Neural progenitor cell (in vitro differentiated cells): ENCODE measurements at regions not wholly inside any gene's neighbourhood (a gene's known extent, or its start where the extent isn't known, plus 50 kb on each side); places are given as distances from the start of the nearest gene placed in this dataset.

Experiments
- DNase-seq: peaks from one replicate; pipeline ENCODE4 v3.0.0-alpha.2; 2016; ENCODE audit warnings: low spot score
- H2AFZ ChIP-seq: fragments of 200-600 bp; sonication (generic); replicated peaks from 2 replicates; pipeline ENCODE4 v1.6.1; 2016; ENCODE audit warnings: antibody characterized with exemption
- H3F3A ChIP-seq: fragments of 200-600 bp; sonication (generic); 2 replicates; pipeline ENCODE4 v1.6.1; 2016; ENCODE audit warnings: antibody characterized with exemption, low read depth
- H3K27ac ChIP-seq: fragments of 200-600 bp; sonication (generic); 2 replicates; pipeline ENCODE4 v1.5.1; 2016; ENCODE audit warnings: mild to moderate bottlenecking
- H3K27me3 ChIP-seq: fragments of 200-600 bp; sonication (generic); 2 replicates; pipeline ENCODE4 v1.6.1; 2016; ENCODE audit warnings: mild to moderate bottlenecking, moderate library complexity
- H3K36me3 ChIP-seq: fragments of 200-600 bp; sonication (generic); 2 replicates; pipeline ENCODE4 v1.5.1; 2016
- H3K4me1 ChIP-seq: fragments of 200-600 bp; sonication (generic); 2 replicates; pipeline ENCODE4 v1.6.1; 2016; ENCODE audit warnings: mixed run types
- H3K4me2 ChIP-seq: fragments of 200-600 bp; sonication (generic); 2 replicates; pipeline ENCODE4 v1.6.1; 2016
- H3K4me3 ChIP-seq: fragments of 200-600 bp; sonication (generic); 2 replicates; pipeline ENCODE4 v1.5.1; 2016
- H3K79me2 ChIP-seq: fragments of 200-600 bp; sonication (generic); 2 replicates; pipeline ENCODE4 v1.6.1; 2016; ENCODE audit warnings: low read depth
- H3K9ac ChIP-seq: fragments of 200-600 bp; sonication (generic); 2 replicates; pipeline ENCODE4 v1.6.1; 2016
- H3K9me3 ChIP-seq: fragments of 200-600 bp; sonication (generic); 2 replicates; pipeline ENCODE4 v1.5.1; 2016; ENCODE audit warnings: low read depth
- H4K20me1 ChIP-seq: fragments of 200-600 bp; sonication (generic); 2 replicates; pipeline ENCODE4 v1.6.1; 2016; ENCODE audit warnings: low read depth
- H3K27ac Mint-ChIP-seq: 3 replicates; pipeline ENCODE4 v1.8.0; 2021; ENCODE audit warnings: mixed read lengths
- H3K27me3 Mint-ChIP-seq: 2 replicates; pipeline ENCODE4 v1.8.0; 2022; ENCODE audit warnings: low read depth, mild to moderate bottlenecking, inconsistent platforms, moderate library complexity, mixed read lengths; ENCODE audit not compliant: insufficient read depth
- H3K36me3 Mint-ChIP-seq: 3 replicates; pipeline ENCODE4 v1.8.0; 2021; ENCODE audit warnings: mixed read lengths
- H3K4me1 Mint-ChIP-seq: 3 replicates; pipeline ENCODE4 v1.8.0; 2021; ENCODE audit warnings: mixed read lengths
- H3K4me3 Mint-ChIP-seq: 3 replicates; pipeline ENCODE4 v1.8.0; 2021; ENCODE audit warnings: mild to moderate bottlenecking, moderate library complexity, mixed read lengths
- H3K9me3 Mint-ChIP-seq: 3 replicates; pipeline ENCODE4 v1.8.0; 2020; ENCODE audit warnings: mixed read lengths
- EZH2 ChIP-seq: fragments of 200-600 bp; sonication (generic); IDR thresholded peaks from 2 replicates; pipeline ENCODE4 v1.6.1; 2017; ENCODE audit warnings: antibody characterized with exemption, mild to moderate bottlenecking, moderate library complexity
- EZH2phosphoT487 ChIP-seq: fragments of 200-600 bp; sonication (generic); IDR thresholded peaks from 2 replicates; pipeline ENCODE4 v1.6.1; 2017; ENCODE audit warnings: antibody characterized with exemption
- TF ChIP-seq, protein P1 (sequence below): fragments of 200-600 bp; sonication (generic); IDR thresholded peaks from 2 replicates; pipeline ENCODE4 v1.5.1; 2017; ENCODE audit warnings: antibody characterized with exemption, mild to moderate bottlenecking

- no peak overlapping the region for H3K4me2 ChIP-seq
- no peak overlapping the region for H3K4me3 Mint-ChIP-seq
- no peak for DNase-seq
- H3K4me1 Mint-ChIP-seq, result peaks cover 14% of the 10 kb centered on the region
- no peak overlapping the region for H3K27ac Mint-ChIP-seq
- no peak overlapping the region for H3K9ac ChIP-seq
- no peaks in the 10 kb centered on the region for H3K9me3 ChIP-seq
- no peaks in the 10 kb centered on the region for H3F3A ChIP-seq
- no peaks in the 10 kb centered on the region for H4K20me1 ChIP-seq
- H3K27me3 ChIP-seq, result no peaks in the 10 kb centered on the region
- TF ChIP-seq EZH2phosphoT487 (no peak), EZH2 (no peak)
- TF ChIP-seq, protein P1, sequence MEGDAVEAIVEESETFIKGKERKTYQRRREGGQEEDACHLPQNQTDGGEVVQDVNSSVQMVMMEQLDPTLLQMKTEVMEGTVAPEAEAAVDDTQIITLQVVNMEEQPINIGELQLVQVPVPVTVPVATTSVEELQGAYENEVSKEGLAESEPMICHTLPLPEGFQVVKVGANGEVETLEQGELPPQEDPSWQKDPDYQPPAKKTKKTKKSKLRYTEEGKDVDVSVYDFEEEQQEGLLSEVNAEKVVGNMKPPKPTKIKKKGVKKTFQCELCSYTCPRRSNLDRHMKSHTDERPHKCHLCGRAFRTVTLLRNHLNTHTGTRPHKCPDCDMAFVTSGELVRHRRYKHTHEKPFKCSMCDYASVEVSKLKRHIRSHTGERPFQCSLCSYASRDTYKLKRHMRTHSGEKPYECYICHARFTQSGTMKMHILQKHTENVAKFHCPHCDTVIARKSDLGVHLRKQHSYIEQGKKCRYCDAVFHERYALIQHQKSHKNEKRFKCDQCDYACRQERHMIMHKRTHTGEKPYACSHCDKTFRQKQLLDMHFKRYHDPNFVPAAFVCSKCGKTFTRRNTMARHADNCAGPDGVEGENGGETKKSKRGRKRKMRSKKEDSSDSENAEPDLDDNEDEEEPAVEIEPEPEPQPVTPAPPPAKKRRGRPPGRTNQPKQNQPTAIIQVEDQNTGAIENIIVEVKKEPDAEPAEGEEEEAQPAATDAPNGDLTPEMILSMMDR, result no peak
- no peaks in the 10 kb centered on the region for H3K36me3 Mint-ChIP-seq
- no peak overlapping the region for H3K4me3 ChIP-seq
- H3K79me2 ChIP-seq, result no peaks in the 10 kb centered on the region
- H3K27ac ChIP-seq, result no peak overlapping the region
- no peaks in the 10 kb centered on the region for H3K36me3 ChIP-seq
- peaks cover 5% of the 10 kb centered on the region for H3K9me3 Mint-ChIP-seq
- no peak overlapping the region for H2AFZ ChIP-seq
- H3K27me3 Mint-ChIP-seq, result peaks cover 2% of the 10 kb centered on the region
- H3K4me1 ChIP-seq, result no peaks in the 10 kb centered on the region
Observed at GRCh38 chr4:125091101-125091500, 223.7 kb upstream of the FAT4 start.

GRCh38 chr4:125084608-125085007, 230.1 kb upstream of the FAT4 start:
- no peaks in the 10 kb centered on the region for H3K36me3 Mint-ChIP-seq
- peaks cover 2% of the 10 kb centered on the region for H3K9me3 Mint-ChIP-seq
- no peak overlapping the region for H3K27ac ChIP-seq
- H3K27ac Mint-ChIP-seq, result no peak overlapping the region
- H3K4me3 ChIP-seq, result no peak overlapping the region
- H3K36me3 ChIP-seq, result no peaks in the 10 kb centered on the region
- H4K20me1 ChIP-seq, result no peaks in the 10 kb centered on the region
- no peaks in the 10 kb centered on the region for H3F3A ChIP-seq
- peaks cover 2% of the 10 kb centered on the region for H3K27me3 Mint-ChIP-seq
- H3K4me1 ChIP-seq, result no peaks in the 10 kb centered on the region
- no peak overlapping the region for H3K9ac ChIP-seq
- no peaks in the 10 kb centered on the region for H3K4me1 Mint-ChIP-seq
- no peaks in the 10 kb centered on the region for H3K9me3 ChIP-seq
- no peaks in the 10 kb centered on the region for H3K79me2 ChIP-seq
- H3K27me3 ChIP-seq, result no peaks in the 10 kb centered on the region
- TF ChIP-seq EZH2phosphoT487, result no peak
- TF ChIP-seq EZH2, result no peak
- TF ChIP-seq, protein P1, result no peak
- H3K4me2 ChIP-seq, result no peak overlapping the region
- no peak for DNase-seq
- no peak overlapping the region for H3K4me3 Mint-ChIP-seq
- H2AFZ ChIP-seq, result no peak overlapping the region

GRCh38 chr4:125082729-125083417, 231.9 kb upstream of the FAT4 start:
- Mint-ChIP-seq H3K9me3 (peaks cover 2% of the 10 kb centered on the region), H3K4me1 (no peaks in the 10 kb centered on the region)

More at GRCh38 chr4:125082729-125083417, 231.9 kb upstream of the FAT4 start:
- Histone ChIP-seq H3K79me2 (no peaks in the 10 kb centered on the region), H4K20me1 (no peaks in the 10 kb centered on the region), H3K4me1 (no peaks in the 10 kb centered on the region), H3F3A (no peaks in the 10 kb centered on the region), H3K9me3 (no peaks in the 10 kb centered on the region), H3K9ac (no peak overlapping the region), H3K27ac (no peak overlapping the region), H3K36me3 (no peaks in the 10 kb centered on the region), H3K27me3 (no peaks in the 10 kb centered on the region), H2AFZ (no peak overlapping the region), H3K4me3 (no peak overlapping the region), H3K4me2 (no peak overlapping the region)
- no peak for DNase-seq
- TF ChIP-seq EZH2 (no peak), EZH2phosphoT487 (no peak)
- TF ChIP-seq, protein P1, result no peak
- no peaks in the 10 kb centered on the region for H3K36me3 Mint-ChIP-seq
- no peak overlapping the region for H3K4me3 Mint-ChIP-seq
- no peak overlapping the region for H3K27ac Mint-ChIP-seq
- no peaks in the 10 kb centered on the region for H3K27me3 Mint-ChIP-seq
